Upper lobe of left lung (tissue), 4 donors: ENCODE measurements at regions not wholly inside any gene's neighbourhood (a gene's known extent, or its start where the extent isn't known, plus 50 kb on each side); places are given as distances from the start of the nearest gene placed in this dataset.

Source experiments
- CTCF ChIP-seq, 6 experiments: fragments of 450-650 bp in 4 of 6; fragments of 200-600 bp in 2 of 6; sonication (generic) in 2 of 6; IDR thresholded peaks; one replicate each; pipeline ENCODE4 v1.5.1; 2016 to 2019; ENCODE audit warnings: antibody characterized with exemption in 6 of 6
- EP300 ChIP-seq, 4 donors: sonication (generic); formaldehyde crosslinking; IDR thresholded peaks; one replicate each; pipeline ENCODE4 v1.5.1; 2017; ENCODE audit warnings: antibody characterized with exemption in 4 of 4, control low read depth in 2 of 4
- POLR2A ChIP-seq, 4 donors: fragments of 450-650 bp; IDR thresholded peaks; one replicate each; pipeline ENCODE4 v1.5.1; 2016 to 2017; ENCODE audit warnings: antibody characterized with exemption in 4 of 4, mild to moderate bottlenecking in 2 of 4

GRCh38 chr3:66163222-66163621, 57.6 kb upstream of the SLC25A26 start:
- TF ChIP-seq CTCF (IDR thresholded peaks at IDR 0.05) (no peak), POLR2A (IDR thresholded peaks at IDR 0.05) (no peak), EP300 (IDR thresholded peaks at IDR 0.05) (no peak)
